ENCODE measurements at regions not wholly inside any gene's neighbourhood (a gene's known extent, or its start where the extent isn't known, plus 50 kb on each side); places are given as distances from the start of the nearest gene placed in this dataset.

- no peak for TF ChIP-seq CTCF (IDR thresholded peaks at IDR 0.05)
- no peak for TF ChIP-seq POLR2A (IDR thresholded peaks at IDR 0.05)
These were observed 57.2 kb upstream of the LPAR1 start for GRCh38 chr9:111095441-111095840.
